ENCODE measurements at regions not wholly inside any gene's neighbourhood (a gene's known extent, or its start where the extent isn't known, plus 50 kb on each side); places are given as distances from the start of the nearest gene placed in this dataset.

- TF ChIP-seq CTCF (optimal IDR thresholded peaks at IDR 0.05 in 1 of 3, IDR thresholded peaks at IDR 0.05 in 1 of 3, conservative IDR thresholded peaks at IDR 0.05 in 1 of 3; ENCODE audit: extremely low read depth in 1 of 3, insufficient read depth in 2 of 3, low read length in 3 of 3) (no peak), EZH2 (IDR thresholded peaks at IDR 0.05; ENCODE audit: low read length) (no peak)
Measured at GRCh38 chrX:111007238-111007637, 88.8 kb upstream of the PAK3 start.

Data from keratinocyte (primary cell).